ENCODE measurements at regions not wholly inside any gene's neighbourhood (a gene's known extent, or its start where the extent isn't known, plus 50 kb on each side); places are given as distances from the start of the nearest gene placed in this dataset.

GRCh38 chr2:8152392-8153257 lies 529.2 kb upstream of the ID2 start:
- in situ Hi-C loops (cut with HindIII; ENCODE audit: low pct_unique_long_range_greater_than_20kb, low sequenced_read_pairs) = no loop called here
- DNase-seq (ENCODE audit: low read depth in 1 of 2, low spot score in 1 of 2) = no peak

GRCh38 chr2:8153258-8153718 lies 528.6 kb upstream of the ID2 start:
- in situ Hi-C loops (cut with HindIII; ENCODE audit: low pct_unique_long_range_greater_than_20kb, low sequenced_read_pairs) = no loop called here
- no peak for TF ChIP-seq JUND (IDR thresholded peaks at IDR 0.05; ENCODE audit: low read depth)

More at GRCh38 chr2:8152392-8153257, 529.2 kb upstream of the ID2 start:
- no peak for TF ChIP-seq JUND (IDR thresholded peaks at IDR 0.05; ENCODE audit: low read depth)

GRCh38 chr2:8154270-8154669 lies 527.6 kb upstream of the ID2 start:
- in situ Hi-C loops (cut with HindIII; ENCODE audit: low pct_unique_long_range_greater_than_20kb, low sequenced_read_pairs) = no loop called here
- no peak for DNase-seq (ENCODE audit: low read depth in 1 of 2, low spot score in 1 of 2)
- no peak for TF ChIP-seq JUND (IDR thresholded peaks at IDR 0.05; ENCODE audit: low read depth)

More at GRCh38 chr2:8153258-8153718, 528.6 kb upstream of the ID2 start:
- DNase-seq (ENCODE audit: low read depth in 1 of 2, low spot score in 1 of 2) = no peak

GRCh38 chr2:8154936-8155335 lies 526.9 kb upstream of the ID2 start:
- TF ChIP-seq JUND (IDR thresholded peaks at IDR 0.05; ENCODE audit: low read depth) = no peak
- in situ Hi-C loops (cut with HindIII; ENCODE audit: low pct_unique_long_range_greater_than_20kb, low sequenced_read_pairs) = no loop called here
- DNase-seq (ENCODE audit: low read depth in 1 of 2, low spot score in 1 of 2) = no peak

- DNase-seq (ENCODE audit: low read depth in 1 of 2, low spot score in 1 of 2) = no peak
- in situ Hi-C loops (cut with HindIII; ENCODE audit: low pct_unique_long_range_greater_than_20kb, low sequenced_read_pairs) = no loop called here
- no peak for TF ChIP-seq JUND (IDR thresholded peaks at IDR 0.05; ENCODE audit: low read depth)
These were observed 524.0 kb upstream of the ID2 start for GRCh38 chr2:8157621-8158430.

GRCh38 chr2:8158711-8159110 lies 523.1 kb upstream of the ID2 start:
- TF ChIP-seq JUND (IDR thresholded peaks at IDR 0.05; ENCODE audit: low read depth) = no peak
- in situ Hi-C loops (cut with HindIII; ENCODE audit: low pct_unique_long_range_greater_than_20kb, low sequenced_read_pairs) = no loop called here
- peak in 1 of 2 experiments; percentile 2 for DNase-seq (ENCODE audit: low read depth in 1 of 2, low spot score in 1 of 2)

GRCh38 chr2:8159211-8159965 lies 522.5 kb upstream of the ID2 start:
- TF ChIP-seq JUND (IDR thresholded peaks at IDR 0.05; ENCODE audit: low read depth) = no peak
- DNase-seq (ENCODE audit: low read depth in 1 of 2, low spot score in 1 of 2) = no peak
- in situ Hi-C loops (cut with HindIII; ENCODE audit: low pct_unique_long_range_greater_than_20kb, low sequenced_read_pairs) = no loop called here

GRCh38 chr2:8159966-8160603 lies 521.8 kb upstream of the ID2 start:
- in situ Hi-C loops (cut with HindIII; ENCODE audit: low pct_unique_long_range_greater_than_20kb, low sequenced_read_pairs) = no loop called here
- DNase-seq (ENCODE audit: low read depth in 1 of 2, low spot score in 1 of 2) = no peak
- no peak for TF ChIP-seq JUND (IDR thresholded peaks at IDR 0.05; ENCODE audit: low read depth)

GRCh38 chr2:8160959-8161358 lies 520.9 kb upstream of the ID2 start:
- no peak for TF ChIP-seq JUND (IDR thresholded peaks at IDR 0.05; ENCODE audit: low read depth)
- DNase-seq (ENCODE audit: low read depth in 1 of 2, low spot score in 1 of 2) = no peak
- in situ Hi-C loops (cut with HindIII; ENCODE audit: low pct_unique_long_range_greater_than_20kb, low sequenced_read_pairs) = no loop called here

- in situ Hi-C loops (cut with HindIII; ENCODE audit: low pct_unique_long_range_greater_than_20kb, low sequenced_read_pairs) = no loop called here
- DNase-seq (ENCODE audit: low read depth in 1 of 2, low spot score in 1 of 2) = no peak
- TF ChIP-seq JUND (IDR thresholded peaks at IDR 0.05; ENCODE audit: low read depth) = no peak
These were observed 519.3 kb upstream of the ID2 start for GRCh38 chr2:8162552-8162951.

- in situ Hi-C loops (cut with HindIII; ENCODE audit: low pct_unique_long_range_greater_than_20kb, low sequenced_read_pairs) = no loop called here
These were observed 516.3 kb upstream of the ID2 start for GRCh38 chr2:8165550-8165949.

More at GRCh38 chr2:8165550-8165949, 516.3 kb upstream of the ID2 start:
- TF ChIP-seq JUND (IDR thresholded peaks at IDR 0.05; ENCODE audit: low read depth) = no peak
- no peak for DNase-seq (ENCODE audit: low read depth in 1 of 2, low spot score in 1 of 2)

All from T47D (cell line).